BLaER1 (cell line): ENCODE measurements at regions not wholly inside any gene's neighbourhood (a gene's known extent, or its start where the extent isn't known, plus 50 kb on each side); places are given as distances from the start of the nearest gene placed in this dataset.

Experiments
- H3K27ac ChIP-seq: shearing (Covaris generic); formaldehyde crosslinking; 2 replicates; pipeline ENCODE4 v1.8.1; 2022
- H3K27me3 ChIP-seq: shearing (Covaris generic); formaldehyde crosslinking; 2 replicates; pipeline ENCODE4 v1.8.1; 2022
- H3K36me3 ChIP-seq: shearing (Covaris generic); formaldehyde crosslinking; 2 replicates; pipeline ENCODE4 v1.8.1; 2022
- H3K4me1 ChIP-seq: shearing (Covaris generic); formaldehyde crosslinking; 2 replicates; pipeline ENCODE4 v1.8.1; 2022
- H3K4me2 ChIP-seq: shearing (Covaris generic); formaldehyde crosslinking; 2 replicates; pipeline ENCODE4 v1.8.1; 2022
- H3K4me3 ChIP-seq: shearing (Covaris generic); formaldehyde crosslinking; 2 replicates; pipeline ENCODE4 v1.8.1; 2022
- H3K9ac ChIP-seq: shearing (Covaris generic); formaldehyde crosslinking; 2 replicates; pipeline ENCODE4 v1.8.1; 2022
- H3K9me3 ChIP-seq: shearing (Covaris generic); formaldehyde crosslinking; 2 replicates; pipeline ENCODE4 v1.8.1; 2022
- H4K20me1 ChIP-seq: shearing (Covaris generic); formaldehyde crosslinking; 2 replicates; pipeline ENCODE4 v1.8.1; 2022
- Cebpa-rat ChIP-seq: shearing (Covaris generic); IDR thresholded peaks from 2 replicates; pipeline ENCODE4 v1.8.1; 2022

- Histone ChIP-seq H3K4me3 (no peak overlapping the region), H4K20me1 (no peaks in the 10 kb centered on the region), H3K9me3 (no peaks in the 10 kb centered on the region), H3K9ac (no peak overlapping the region), H3K27me3 (no peaks in the 10 kb centered on the region), H3K27ac (no peak overlapping the region), H3K4me2 (no peak overlapping the region), H3K4me1 (no peaks in the 10 kb centered on the region), H3K36me3 (no peaks in the 10 kb centered on the region)
- TF ChIP-seq Cebpa-rat: no peak
Observed at GRCh38 chr2:18719978-18720775, 130.8 kb upstream of the NT5C1B start.

GRCh38 chr2:18708203-18708715, 118.9 kb upstream of the NT5C1B start:
- H3K9me3 ChIP-seq: no peaks in the 10 kb centered on the region
- H3K27ac ChIP-seq: no peak overlapping the region
- H3K27me3 ChIP-seq: no peaks in the 10 kb centered on the region
- H3K4me2 ChIP-seq: no peak overlapping the region
- TF ChIP-seq Cebpa-rat: no peak
- no peak overlapping the region for H3K4me3 ChIP-seq
- H3K36me3 ChIP-seq: no peaks in the 10 kb centered on the region
- H3K4me1 ChIP-seq: no peaks in the 10 kb centered on the region
- no peak overlapping the region for H3K9ac ChIP-seq
- no peaks in the 10 kb centered on the region for H4K20me1 ChIP-seq

- Histone ChIP-seq H4K20me1 (no peaks in the 10 kb centered on the region), H3K4me2 (no peak overlapping the region), H3K9ac (no peak overlapping the region), H3K36me3 (no peaks in the 10 kb centered on the region), H3K27ac (no peak overlapping the region), H3K4me1 (no peaks in the 10 kb centered on the region), H3K9me3 (no peaks in the 10 kb centered on the region), H3K27me3 (no peaks in the 10 kb centered on the region), H3K4me3 (no peak overlapping the region)
- no peak for TF ChIP-seq Cebpa-rat
Observed at GRCh38 chr2:18706001-18706400, 116.6 kb upstream of the NT5C1B start.

- no peaks in the 10 kb centered on the region for H3K27me3 ChIP-seq
- no peaks in the 10 kb centered on the region for H3K4me1 ChIP-seq
- H4K20me1 ChIP-seq: no peaks in the 10 kb centered on the region
- TF ChIP-seq Cebpa-rat: no peak
- H3K4me2 ChIP-seq: no peak overlapping the region
- H3K4me3 ChIP-seq: no peak overlapping the region
- H3K36me3 ChIP-seq: no peaks in the 10 kb centered on the region
- H3K27ac ChIP-seq: no peak overlapping the region
- no peak overlapping the region for H3K9ac ChIP-seq
- H3K9me3 ChIP-seq: no peaks in the 10 kb centered on the region
Observed at GRCh38 chr2:18704276-18704675, 114.9 kb upstream of the NT5C1B start.

GRCh38 chr2:18703555-18703954, 114.2 kb upstream of the NT5C1B start:
- Histone ChIP-seq H3K9ac (no peak overlapping the region), H3K4me3 (no peak overlapping the region), H3K9me3 (no peaks in the 10 kb centered on the region), H4K20me1 (no peaks in the 10 kb centered on the region), H3K4me2 (no peak overlapping the region), H3K4me1 (no peaks in the 10 kb centered on the region), H3K36me3 (no peaks in the 10 kb centered on the region), H3K27me3 (no peaks in the 10 kb centered on the region), H3K27ac (no peak overlapping the region)
- TF ChIP-seq Cebpa-rat: no peak

- Histone ChIP-seq H3K27me3 (no peaks in the 10 kb centered on the region), H4K20me1 (no peaks in the 10 kb centered on the region), H3K9ac (no peak overlapping the region), H3K27ac (no peak overlapping the region), H3K4me3 (no peak overlapping the region), H3K4me2 (no peak overlapping the region), H3K4me1 (no peaks in the 10 kb centered on the region), H3K9me3 (peaks cover 5% of the 10 kb centered on the region; the same call in 1 of the 2 replicates), H3K36me3 (no peaks in the 10 kb centered on the region)
- TF ChIP-seq Cebpa-rat: no peak
Observed at GRCh38 chr2:18701981-18702380, 112.6 kb upstream of the NT5C1B start.

GRCh38 chr2:18701546-18701945, 112.2 kb upstream of the NT5C1B start:
- Histone ChIP-seq H3K27me3 (no peaks in the 10 kb centered on the region), H3K9ac (no peak overlapping the region)

GRCh38 chr2:18690342-18690741, 101.0 kb upstream of the NT5C1B start:
- no peaks in the 10 kb centered on the region for H4K20me1 ChIP-seq
- H3K9ac ChIP-seq: no peak overlapping the region
- H3K9me3 ChIP-seq: no peaks in the 10 kb centered on the region
- no peak overlapping the region for H3K27ac ChIP-seq
- H3K4me1 ChIP-seq: no peaks in the 10 kb centered on the region
- no peak overlapping the region for H3K4me2 ChIP-seq
- H3K4me3 ChIP-seq: no peak overlapping the region
- H3K27me3 ChIP-seq: no peaks in the 10 kb centered on the region
- no peak for TF ChIP-seq Cebpa-rat
- H3K36me3 ChIP-seq: no peaks in the 10 kb centered on the region

More at GRCh38 chr2:18701546-18701945, 112.2 kb upstream of the NT5C1B start:
- H3K36me3 ChIP-seq: no peaks in the 10 kb centered on the region
- no peak for TF ChIP-seq Cebpa-rat
- H3K4me1 ChIP-seq: no peaks in the 10 kb centered on the region
- H3K4me3 ChIP-seq: no peak overlapping the region
- H3K27ac ChIP-seq: no peak overlapping the region
- no peaks in the 10 kb centered on the region for H4K20me1 ChIP-seq
- peaks cover 5% of the 10 kb centered on the region; the same call in 1 of the 2 replicates for H3K9me3 ChIP-seq
- H3K4me2 ChIP-seq: no peak overlapping the region

- TF ChIP-seq Cebpa-rat: no peak
- H4K20me1 ChIP-seq: no peaks in the 10 kb centered on the region
- no peaks in the 10 kb centered on the region for H3K9me3 ChIP-seq
Observed at GRCh38 chr2:18684206-18685038, 95.1 kb upstream of the NT5C1B start.

GRCh38 chr2:18682681-18683080, 93.3 kb upstream of the NT5C1B start:
- no peak overlapping the region for H3K9ac ChIP-seq
- no peaks in the 10 kb centered on the region for H3K36me3 ChIP-seq
- no peak for TF ChIP-seq Cebpa-rat

More at GRCh38 chr2:18684206-18685038, 95.1 kb upstream of the NT5C1B start:
- Histone ChIP-seq H3K4me2 (no peak overlapping the region), H3K4me3 (no peak overlapping the region), H3K27me3 (no peaks in the 10 kb centered on the region), H3K4me1 (no peaks in the 10 kb centered on the region), H3K27ac (no peak overlapping the region), H3K36me3 (no peaks in the 10 kb centered on the region), H3K9ac (no peak overlapping the region)

More at GRCh38 chr2:18682681-18683080, 93.3 kb upstream of the NT5C1B start:
- H3K9me3 ChIP-seq: no peaks in the 10 kb centered on the region
- no peaks in the 10 kb centered on the region for H4K20me1 ChIP-seq
- H3K27me3 ChIP-seq: no peaks in the 10 kb centered on the region
- no peak overlapping the region for H3K4me3 ChIP-seq
- no peak overlapping the region for H3K27ac ChIP-seq
- no peaks in the 10 kb centered on the region for H3K4me1 ChIP-seq
- H3K4me2 ChIP-seq: no peak overlapping the region
